Endothelial cell of umbilical vein (primary cell): ENCODE measurements at regions not wholly inside any gene's neighbourhood (a gene's known extent, or its start where the extent isn't known, plus 50 kb on each side); places are given as distances from the start of the nearest gene placed in this dataset.

Source experiments
- CTCF ChIP-seq, 2 donors: IDR thresholded peaks; 1 replicate in 1 of 2; 2 replicates in 1 of 2; pipeline ENCODE4 v1.5.1; 2011; ENCODE audit warnings: low read length in 2 of 2, mild to moderate bottlenecking in 2 of 2, moderate library complexity in 2 of 2, control low read depth in 1 of 2, inconsistent platforms in 1 of 2, low read depth in 1 of 2; ENCODE audit not compliant: insufficient read depth in 1 of 2; ENCODE audit errors: extremely low read depth in 1 of 2
- EZH2 ChIP-seq: IDR thresholded peaks from 2 replicates; pipeline ENCODE4 v1.6.1; 2012; ENCODE audit warnings: borderline replicate concordance, low read depth, mild to moderate bottlenecking, moderate library complexity, low read length, inconsistent platforms; ENCODE audit not compliant: severe bottlenecking
- MAX ChIP-seq: IDR thresholded peaks from 2 replicates; pipeline ENCODE4 v1.6.1; 2011; ENCODE audit not compliant: insufficient read depth, insufficient read length
- POLR2A ChIP-seq: IDR thresholded peaks from 2 replicates; pipeline ENCODE4 v1.6.1; 2012; ENCODE audit warnings: low read depth, mild to moderate bottlenecking, control low read depth, low read length
- POLR2AphosphoS5 ChIP-seq: IDR thresholded peaks from 2 replicates; pipeline ENCODE4 v1.6.1; 2012; ENCODE audit warnings: low read depth, mild to moderate bottlenecking, control low read depth, low read length, moderate library complexity; ENCODE audit not compliant: insufficient read depth

DNA sequence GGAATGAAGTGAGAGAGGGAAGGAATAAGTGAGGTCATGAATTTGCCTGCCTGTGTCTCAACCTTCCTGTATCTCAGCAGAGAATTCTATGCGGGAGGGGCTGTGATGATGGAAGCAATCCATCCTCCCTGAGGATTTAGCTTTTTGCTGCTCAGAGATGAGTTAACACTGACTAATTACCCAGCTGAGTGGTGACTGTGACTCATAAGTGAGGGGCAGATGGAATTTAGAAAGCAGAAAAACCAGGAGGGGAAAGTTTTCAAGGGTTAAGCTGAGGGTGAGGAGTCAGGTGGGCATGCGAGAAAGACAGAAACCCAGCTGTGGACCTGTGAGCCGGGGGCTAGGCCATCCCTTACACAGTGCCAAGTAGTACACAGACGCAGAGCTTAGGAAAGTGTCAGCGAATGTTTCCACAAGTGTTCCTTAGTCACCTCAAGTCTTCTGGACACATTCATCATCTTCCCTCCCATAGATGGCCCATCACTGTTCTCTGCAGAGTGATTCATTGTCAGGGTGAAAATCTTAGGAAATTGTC is 277.9 kb downstream of the IPO8 start:
- TF ChIP-seq CTCF (IDR thresholded peaks at IDR 0.05; ENCODE audit: extremely low read depth in 1 of 2, insufficient read depth in 1 of 2, low read depth in 1 of 2, low read length in 2 of 2) (no peak), EZH2 (no peak), POLR2A (no peak), POLR2AphosphoS5 (no peak), MAX (no peak)
